NCI-H1417 treated with DMSO at 0.1 percent for 48 hours (cell line): ENCODE measurements at regions not wholly inside any gene's neighbourhood (a gene's known extent, or its start where the extent isn't known, plus 50 kb on each side); places are given as distances from the start of the nearest gene placed in this dataset.

ENCODE experiments used
- DNase-seq: peaks from one replicate; lab custom pipeline; 2025; lab: John Stamatoyannopoulos, UW

DNA sequence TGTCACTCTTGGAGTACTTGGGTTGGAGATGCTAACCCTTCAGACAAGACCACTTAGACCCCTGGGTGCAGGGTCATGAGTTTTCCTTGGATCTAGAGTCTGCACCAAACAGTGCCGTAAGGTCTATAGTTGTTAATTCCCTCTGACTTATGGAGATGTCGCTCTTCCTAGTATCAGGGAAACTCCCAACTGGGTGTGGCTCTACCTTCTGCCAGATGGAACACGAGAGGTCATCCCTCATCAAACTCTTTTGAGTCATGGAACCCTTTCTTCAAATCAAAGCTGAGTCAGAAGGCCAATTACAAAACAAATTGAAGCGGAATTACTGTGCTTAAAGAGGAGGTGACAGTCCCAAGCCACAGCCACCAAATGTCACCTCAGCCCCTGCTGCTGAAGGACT lies 514.9 kb upstream of the PROK2 start:
- no peak for DNase-seq

DNA sequence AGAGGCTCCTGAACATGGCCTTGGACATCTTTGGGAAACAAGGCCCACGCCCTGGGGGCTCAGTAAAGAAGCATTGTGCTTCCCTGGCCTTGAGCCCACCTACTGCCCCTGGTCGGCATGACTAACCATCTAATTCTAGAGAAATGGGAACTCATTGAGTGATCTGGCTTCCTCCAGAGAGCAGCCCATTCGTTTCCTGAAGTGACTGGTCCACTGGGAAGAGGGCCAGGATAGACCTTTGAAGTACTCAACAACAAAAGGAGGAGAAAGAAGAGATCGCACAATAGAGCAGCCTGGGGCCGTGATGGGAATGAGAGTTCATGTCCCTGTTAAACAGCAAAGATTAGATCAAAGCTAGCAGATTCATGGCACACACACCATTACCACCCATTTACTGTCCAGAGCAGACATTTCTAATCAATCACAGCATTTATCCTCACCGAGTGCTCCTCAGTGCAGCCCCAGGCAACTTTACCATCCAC lies 514.4 kb upstream of the PROK2 start:
- no peak for DNase-seq

DNA sequence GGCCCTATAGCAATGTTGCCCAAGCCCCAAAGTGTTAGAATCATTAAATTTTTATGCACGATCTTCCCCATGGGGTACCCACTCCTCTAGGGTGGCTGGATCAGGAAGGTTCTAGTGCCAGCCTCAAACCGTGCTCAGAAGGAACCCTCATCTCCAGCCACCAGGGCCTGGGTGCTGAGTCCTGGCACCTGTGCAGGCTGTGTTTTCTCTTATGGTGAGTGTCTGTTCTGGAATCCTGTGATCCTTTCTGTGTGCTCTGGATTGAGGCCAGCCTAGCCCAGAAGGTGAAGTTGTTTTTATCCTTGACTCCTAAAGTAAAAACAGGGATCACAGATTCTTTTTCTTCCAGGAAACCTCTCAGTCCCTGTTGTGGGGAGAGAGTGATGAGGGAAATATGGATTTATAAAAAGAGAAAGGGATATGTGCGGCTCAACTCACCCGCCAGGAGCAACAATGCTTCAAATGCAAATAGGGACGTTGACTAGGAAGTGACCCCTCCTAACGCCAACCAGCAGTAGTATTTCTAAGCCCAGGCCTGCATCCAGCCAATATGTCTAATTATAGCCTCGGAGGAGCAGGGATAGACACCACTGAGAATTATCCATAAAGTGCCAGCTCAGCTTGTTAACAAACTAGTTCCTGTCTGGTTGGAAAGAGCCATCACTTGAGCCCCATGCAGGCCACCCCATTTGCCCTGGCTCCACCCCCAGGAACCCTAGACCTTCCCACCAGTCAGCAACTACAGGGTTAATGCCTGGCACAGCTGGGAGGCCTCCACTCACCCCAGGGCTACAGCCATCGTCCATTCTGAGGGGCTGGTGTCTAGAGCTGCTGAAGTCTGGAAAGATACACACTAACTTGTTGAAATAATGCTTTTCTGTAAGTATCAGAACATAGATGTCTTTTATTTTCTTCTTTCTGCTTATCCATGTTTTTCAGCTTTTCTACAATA lies 513.5 kb upstream of the PROK2 start:
- DNase-seq = no peak

DNA sequence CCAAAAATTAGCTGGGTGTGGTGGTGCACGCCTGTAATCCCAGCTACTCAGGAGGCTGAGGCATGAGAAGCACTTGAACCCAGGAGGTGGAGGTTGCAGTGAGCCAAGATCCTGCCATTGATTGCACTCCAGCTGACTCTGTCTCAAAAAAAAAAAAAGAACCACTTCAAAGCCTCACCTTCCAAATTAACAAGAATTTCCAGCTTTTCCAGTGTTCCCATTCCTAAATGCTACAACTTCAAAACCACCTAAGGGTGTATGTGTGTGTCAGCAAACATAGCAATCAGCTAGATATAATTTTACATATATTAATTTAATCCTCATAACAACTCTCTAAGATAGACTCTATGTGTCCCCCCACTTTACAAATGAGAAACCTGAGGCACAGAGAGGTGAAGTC lies 512.5 kb upstream of the PROK2 start:
- DNase-seq = no peak

DNA sequence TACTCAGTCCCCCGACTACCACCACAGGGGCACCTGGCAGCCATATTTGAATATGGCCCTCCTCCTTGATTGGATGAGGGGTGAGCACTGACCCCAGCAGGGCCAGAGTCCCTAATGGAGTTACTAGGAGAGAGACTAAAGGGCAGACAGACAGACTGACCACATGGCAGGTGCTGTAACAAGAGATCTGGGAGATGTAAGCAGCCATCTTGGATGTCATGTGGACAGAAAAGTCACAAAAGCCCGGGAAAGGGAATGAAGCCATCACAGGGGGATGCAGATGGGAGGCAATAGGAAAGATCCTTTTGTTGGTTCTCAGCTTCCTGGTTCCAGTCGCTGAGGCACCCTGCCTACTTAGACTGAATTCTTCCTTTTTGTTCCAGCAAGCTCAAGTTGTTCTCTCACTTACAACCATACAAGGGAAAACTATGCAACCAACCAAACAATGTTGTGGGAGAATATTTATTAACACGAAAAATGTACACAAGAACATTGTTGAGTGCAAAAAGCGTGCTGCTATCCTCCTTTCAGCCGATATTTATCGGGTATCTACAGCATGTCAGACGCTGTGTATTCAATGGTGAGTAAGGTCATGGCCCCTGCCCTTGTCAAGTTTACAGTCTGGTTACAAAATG lies 511.6 kb upstream of the PROK2 start:
- no peak for DNase-seq

DNA sequence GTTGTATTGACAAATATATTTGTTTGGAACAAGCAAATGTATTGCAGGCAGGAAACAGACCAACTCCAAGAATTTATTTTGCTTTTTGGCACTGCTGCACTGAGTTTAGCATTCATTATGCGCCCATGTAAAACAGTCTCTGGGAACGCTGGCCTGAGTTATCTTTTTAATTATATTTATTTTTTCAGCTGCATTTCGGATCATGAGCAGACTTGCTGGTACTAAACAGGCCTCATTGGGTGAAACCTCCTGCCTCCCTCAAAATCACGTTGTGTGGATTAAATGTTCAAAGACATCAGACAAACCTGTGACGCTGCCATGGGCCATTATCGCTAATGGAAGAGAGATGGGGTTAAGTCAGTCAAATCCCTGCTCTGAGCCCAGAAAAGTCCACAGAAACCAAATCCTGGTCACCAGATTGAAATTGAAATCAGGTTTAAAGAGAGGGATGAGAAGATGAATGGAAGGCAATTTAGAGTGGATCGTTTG lies 511.1 kb upstream of the PROK2 start:
- no peak for DNase-seq

DNA sequence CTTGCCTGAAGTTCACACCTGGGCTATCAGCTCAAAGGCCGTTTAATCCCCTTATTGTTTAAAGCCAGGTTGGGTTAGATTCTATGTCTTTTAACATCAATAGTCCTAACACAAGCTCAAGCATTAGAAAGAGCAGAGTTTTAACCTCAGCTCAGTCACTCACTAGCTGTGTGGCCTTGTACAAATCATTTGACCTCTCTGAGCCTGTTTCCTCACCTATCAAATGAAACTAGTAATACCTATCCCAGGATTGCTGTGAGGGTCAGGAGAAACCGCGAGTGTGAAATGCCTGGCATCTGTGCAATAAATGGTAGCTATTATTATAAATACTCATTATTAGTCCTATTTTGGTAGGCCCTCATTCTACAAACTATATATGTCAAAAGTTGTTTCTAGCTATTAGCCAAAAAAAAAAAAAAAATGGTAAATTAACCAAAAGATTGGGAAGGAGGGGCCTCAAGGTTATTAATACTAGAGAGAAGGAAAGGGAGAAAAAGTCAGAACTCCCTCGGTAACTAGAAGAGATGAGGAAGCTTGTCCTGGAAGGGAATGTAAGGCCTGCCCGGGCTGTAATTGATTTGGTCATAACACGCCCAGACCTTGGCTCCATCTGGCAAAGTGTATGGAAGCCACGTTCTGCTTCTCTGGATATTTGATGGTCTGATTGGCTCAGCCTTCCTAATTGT lies 510.5 kb upstream of the PROK2 start:
- DNase-seq = no peak

DNA sequence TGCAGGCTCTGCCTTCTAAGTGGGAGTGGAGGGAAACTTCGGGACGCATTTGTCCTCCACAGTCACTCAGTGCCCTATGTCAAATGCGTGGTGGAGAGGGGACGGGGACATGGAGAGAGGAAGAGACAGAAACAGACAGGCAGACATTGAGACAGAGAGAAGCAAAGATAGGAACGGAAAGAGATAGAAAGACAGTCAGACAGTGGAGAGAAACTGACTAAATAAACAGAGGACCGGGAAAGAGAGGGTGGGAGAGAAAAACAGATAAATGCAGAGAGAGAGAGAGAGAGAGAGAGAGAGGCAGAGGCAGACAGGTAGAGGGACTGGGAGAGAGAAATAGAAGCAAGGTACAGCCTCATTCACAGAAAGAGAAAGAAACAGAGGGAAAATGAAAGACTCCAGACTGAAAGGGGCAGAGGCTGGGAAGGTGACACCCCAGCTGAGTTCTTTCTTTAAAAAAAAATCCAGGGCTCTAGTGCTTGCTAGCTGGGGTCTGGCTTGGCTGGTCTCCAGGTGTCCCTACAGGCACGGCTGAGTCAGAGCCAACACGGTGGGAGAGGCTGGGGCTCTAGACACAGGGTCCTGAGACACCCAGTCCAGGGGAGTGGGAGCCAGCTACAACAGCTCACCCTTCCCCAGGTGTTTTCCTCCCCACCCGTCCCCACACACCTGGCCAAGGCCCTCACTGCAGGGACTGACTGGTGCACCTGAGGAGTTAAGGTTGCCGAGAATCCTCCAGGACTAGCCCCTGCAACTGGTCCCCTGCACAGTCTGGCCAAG lies 506.1 kb upstream of the PROK2 start:
- DNase-seq = no peak

DNA sequence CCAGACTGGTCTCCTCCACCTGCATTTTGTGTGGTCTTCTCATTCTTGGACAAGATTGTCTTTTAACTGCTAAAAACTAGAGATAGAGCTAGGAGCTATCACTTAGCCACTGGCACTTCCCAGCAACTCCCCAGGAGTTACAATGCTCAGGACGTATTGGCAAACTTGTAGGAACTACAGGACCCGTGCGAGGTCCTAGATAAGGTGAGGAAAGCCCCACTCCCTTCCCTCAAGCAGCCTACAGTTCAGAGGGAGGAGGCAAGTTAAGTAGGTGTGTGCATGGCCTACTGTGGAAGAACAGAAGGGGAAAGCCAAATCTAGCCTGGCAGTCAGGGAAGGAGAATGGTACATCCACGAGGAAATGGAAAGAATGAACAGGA lies 504.7 kb upstream of the PROK2 start:
- DNase-seq = no peak

DNA sequence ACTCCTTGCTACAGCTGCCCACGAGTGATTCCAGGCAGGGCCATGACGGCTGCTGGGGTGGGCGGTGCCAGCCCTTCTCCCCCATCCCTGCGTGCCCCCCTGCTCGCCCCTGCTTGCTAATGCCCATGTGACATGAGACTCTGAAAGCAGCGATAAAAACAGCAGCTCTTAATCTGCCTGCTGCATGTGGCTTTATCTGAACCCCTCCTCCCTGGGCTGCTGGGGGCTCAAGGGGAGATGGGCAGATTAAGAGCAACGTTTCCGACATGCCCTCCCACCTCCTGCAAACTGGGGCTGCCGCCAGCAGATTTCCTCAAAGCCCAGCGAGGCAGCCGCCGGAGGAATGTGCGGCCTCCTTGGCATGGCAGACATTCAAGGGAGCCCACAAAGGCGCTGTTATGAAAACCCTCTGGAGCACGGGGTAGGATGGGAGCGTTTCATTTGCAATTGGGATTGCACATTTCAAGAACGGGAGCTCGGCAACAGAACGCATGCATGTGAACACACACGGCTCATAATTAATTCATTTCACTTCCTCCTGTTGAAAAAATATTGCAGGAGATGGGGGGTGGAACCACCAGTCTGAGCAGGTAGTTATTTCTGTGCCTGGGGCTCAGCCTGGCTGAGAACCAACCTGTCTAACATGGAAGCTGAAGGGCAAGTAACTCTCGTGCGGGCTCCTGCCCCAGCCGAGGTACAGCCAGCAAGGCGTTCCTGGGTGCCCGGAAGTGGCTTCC lies 504.2 kb upstream of the PROK2 start:
- no peak for DNase-seq

DNA sequence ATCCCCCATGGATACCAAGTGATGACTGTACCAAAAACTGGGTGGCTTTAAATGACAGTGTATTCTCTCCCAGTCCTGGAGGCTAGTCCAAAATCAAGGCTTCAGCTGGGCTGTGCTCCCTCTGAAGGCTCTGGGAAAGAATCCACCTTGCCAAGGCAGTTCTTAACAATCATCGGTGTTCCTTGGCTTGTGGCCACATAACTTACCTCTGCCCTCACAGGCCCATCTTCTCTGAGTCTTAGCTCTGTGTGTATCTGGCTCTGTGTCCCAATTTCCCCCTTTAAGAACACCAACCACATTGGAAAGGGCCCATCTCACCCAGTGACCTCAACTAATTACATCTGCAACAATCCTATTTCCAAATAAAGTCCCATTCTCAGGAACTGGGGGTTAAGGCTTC lies 503.0 kb upstream of the PROK2 start:
- no peak for DNase-seq

DNA sequence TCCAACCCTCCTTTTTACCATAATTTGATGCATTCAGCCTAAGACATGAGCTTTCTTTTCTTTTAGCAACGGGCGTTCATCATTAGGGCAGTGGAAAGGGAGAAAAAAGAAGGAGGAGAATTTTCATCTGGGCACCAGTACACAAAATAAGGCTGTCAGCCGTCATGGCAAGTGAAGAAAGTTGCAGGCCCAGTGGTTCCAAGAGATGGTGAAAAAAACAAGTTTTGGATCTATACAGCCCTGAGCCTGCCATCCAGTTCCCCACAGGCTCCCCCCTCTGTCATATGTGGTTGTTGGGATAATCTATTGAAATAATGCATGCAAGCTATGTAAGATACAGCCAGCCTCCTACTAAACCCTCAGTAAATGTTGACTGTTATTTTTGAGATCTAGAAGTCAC lies 500.6 kb upstream of the PROK2 start:
- no peak for DNase-seq

DNA sequence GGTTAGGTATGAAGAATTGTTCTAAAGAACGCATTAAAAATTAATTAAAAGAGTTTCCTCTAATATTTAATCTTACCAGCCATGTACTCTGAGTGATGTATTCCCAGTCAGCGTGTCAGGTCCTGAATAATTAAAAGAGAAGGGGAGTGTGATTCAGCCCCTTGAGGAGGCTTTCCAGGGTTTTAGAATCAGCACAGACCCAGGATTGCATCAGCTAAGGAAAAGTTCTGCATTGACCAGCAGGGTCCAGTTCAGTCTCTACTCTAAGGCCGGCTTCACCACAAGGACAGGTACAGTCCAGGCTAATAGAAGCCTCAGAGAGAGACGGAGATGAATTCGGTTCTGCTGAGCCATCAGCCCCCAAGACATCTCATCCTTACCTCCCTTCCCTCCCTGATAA lies 499.5 kb upstream of the PROK2 start:
- no peak for DNase-seq

DNA sequence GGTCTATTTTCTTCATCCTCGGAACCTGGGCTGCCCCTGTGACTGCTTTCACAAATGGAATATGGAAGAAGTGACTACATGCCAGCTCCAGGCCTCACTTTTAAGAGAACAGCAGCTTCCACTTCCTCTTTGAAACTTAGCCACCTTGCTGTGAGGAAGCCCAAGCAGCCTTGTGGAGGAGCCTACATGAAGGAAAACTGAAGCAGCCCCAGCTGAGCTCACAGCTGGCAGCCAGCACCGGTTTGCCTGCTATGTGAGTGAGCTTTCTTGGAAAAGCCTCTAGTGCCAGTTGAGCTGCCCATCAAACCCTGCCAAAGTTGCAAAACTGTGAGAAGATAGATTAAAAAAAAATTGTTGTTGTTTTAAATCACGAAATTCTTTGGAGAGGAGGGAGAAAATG lies 498.0 kb upstream of the PROK2 start:
- no peak for DNase-seq

DNA sequence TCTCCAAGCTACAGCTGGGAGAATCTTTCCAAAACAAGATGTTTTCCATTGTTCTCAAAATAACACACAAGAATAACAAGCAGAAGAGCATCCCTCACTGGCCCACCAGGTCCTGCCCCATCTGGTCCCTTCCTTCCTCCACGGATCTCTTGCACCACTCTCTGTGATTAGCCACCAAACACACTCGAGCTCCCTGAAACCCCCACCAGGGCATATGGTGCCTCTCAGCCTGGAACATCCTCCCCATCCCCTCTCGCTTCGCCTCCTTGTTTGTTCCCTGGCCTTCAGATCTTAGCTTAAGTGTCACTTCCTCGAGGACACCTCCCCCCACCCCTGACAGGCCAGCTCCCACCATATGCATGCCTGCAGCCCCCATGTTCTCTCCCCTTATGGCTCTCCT lies 496.6 kb upstream of the PROK2 start:
- no peak for DNase-seq

DNA sequence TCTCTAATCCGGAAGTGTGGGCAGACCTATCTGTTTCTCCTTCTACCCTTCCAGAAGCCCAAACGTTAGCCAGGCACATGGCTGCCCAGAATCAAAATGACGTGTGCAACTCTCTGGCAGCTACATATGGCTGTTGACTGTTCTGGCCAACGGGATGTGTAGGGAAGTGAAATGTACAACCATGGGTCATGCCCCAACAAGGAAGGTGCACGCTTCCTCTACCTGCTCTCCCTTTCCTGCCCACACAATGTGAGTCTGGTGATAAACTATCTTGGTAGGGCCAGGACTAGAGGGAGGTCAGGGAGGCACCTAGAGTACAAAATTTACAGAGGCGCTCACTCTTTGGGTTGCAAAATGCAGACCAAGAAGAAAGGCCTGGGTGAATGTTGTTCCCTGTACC lies 495.9 kb upstream of the PROK2 start:
- DNase-seq = no peak

DNA sequence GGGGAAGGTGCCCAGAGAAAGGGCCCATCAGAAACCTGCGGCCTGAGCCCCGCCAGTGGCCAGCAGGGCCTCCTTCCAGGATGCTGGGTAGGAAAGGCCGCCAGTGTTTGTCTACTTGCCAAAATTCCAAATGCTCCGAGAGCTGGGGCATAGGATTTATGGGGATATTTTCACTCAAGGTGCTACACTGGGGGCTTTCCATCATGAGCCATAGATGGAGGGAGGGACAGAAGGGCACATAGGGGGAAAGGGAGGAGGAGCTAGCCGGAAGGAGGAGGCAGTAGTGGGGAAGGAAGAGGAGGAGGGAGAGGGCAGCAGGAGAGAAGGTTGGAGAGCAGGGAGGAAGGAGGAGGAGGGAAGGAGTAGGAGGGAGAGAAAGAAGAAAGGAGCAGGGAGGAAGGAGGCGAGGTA lies 494.7 kb upstream of the PROK2 start:
- DNase-seq = no peak

DNA sequence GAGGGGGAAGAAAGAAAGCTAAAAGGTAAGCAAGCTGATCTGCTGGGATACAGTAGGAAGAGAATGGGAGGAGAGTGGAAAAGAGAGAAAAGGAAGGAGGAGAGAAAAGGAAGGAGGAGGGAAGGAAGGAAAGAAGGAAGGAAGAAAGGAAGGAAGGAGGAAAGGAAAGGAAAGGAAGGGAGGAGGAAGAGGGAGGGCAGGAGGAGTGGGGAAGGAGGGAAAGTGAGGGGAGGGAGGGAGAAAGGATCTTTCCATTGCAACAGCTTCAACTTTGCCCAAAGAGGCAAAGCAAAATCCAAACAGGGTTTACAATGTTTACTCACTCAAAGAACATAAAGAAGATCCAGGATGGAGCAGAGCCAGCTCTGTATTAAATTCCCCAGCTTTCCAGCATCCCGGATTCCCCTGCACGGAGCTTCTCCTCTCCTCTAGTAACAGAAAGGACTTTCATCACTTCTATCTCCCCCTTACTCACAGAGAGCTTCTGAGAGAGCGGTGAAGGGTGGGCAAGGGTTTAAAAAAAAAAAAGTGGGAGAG lies 494.2 kb upstream of the PROK2 start:
- DNase-seq = no peak

DNA sequence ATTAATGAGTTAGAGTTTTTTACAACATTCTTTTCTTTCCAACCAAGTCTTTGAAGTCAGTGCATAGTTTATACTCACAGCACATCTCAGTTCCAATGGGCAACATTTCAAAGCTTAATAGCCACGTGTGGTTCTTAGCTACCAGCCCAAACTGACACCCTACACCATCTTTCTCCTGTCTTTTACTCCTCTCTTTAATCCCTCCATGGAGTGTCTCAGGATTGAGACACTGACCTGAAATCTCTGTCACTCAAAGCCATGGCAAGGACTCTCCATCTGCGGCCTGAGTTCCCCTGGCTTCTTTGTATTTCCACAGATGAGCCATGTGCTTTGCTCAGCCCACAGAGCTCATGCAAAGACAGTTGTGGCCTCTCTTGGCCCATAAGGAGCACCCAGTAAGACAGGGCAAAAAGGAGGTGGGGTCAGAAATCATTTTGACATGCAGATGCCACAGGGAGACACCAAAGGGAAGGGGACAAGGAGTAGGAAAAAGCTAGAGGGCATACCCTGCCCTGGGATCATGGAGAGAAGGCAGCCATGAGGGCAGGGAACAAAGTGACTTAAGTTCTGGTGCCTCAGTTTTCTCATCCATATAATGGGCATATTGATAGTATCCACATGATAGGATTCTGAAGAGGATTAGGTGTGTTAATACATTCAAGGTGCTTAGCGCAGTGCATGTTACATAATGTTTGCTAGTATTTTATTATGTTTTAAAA lies 493.6 kb upstream of the PROK2 start:
- no peak for DNase-seq

DNA sequence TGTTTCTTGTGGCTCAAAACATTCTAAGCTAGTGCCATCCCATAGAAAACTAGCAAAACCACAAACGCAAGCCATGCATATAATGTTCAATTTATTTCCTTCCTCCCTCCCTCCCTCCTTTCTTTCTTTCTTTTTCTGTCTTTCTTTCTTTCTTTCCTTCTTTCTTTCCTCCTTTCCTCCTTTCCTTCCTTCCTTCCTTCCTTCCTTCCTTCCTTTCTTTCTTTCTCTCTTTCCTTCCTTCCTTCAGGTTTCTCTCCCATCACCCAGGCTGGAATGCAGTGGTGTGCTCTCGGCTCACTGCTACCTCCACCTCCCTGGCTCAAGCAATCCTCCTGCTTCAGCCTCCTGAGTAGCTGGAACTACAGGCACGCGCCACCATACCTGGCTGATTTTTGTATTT lies 492.8 kb upstream of the PROK2 start:
- no peak for DNase-seq
